ENCODE measurements at regions not wholly inside any gene's neighbourhood (a gene's known extent, or its start where the extent isn't known, plus 50 kb on each side); places are given as distances from the start of the nearest gene placed in this dataset.

DNA sequence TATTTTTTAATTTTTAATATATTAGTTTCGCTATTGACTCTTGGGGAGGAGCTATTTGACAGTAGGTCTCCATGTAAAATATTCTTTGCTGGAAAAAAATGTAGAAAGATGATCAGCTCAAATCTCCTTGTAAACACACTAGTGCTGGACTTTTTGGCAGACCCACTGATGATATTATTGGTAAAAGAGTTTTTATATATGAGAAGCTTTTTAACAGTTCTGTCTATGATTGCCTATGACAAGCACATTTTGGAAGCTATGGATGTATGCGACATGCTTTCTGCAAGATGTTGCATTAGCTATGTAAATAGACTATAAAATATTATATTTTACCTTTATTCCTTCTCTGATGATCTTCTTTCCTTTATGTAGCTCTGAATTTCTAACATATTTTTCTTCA lies 928.5 kb downstream of the DNAJB9 start:
- TF ChIP-seq, protein P1, sequence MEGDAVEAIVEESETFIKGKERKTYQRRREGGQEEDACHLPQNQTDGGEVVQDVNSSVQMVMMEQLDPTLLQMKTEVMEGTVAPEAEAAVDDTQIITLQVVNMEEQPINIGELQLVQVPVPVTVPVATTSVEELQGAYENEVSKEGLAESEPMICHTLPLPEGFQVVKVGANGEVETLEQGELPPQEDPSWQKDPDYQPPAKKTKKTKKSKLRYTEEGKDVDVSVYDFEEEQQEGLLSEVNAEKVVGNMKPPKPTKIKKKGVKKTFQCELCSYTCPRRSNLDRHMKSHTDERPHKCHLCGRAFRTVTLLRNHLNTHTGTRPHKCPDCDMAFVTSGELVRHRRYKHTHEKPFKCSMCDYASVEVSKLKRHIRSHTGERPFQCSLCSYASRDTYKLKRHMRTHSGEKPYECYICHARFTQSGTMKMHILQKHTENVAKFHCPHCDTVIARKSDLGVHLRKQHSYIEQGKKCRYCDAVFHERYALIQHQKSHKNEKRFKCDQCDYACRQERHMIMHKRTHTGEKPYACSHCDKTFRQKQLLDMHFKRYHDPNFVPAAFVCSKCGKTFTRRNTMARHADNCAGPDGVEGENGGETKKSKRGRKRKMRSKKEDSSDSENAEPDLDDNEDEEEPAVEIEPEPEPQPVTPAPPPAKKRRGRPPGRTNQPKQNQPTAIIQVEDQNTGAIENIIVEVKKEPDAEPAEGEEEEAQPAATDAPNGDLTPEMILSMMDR (conservative IDR thresholded peaks at IDR 0.05 in 1 of 2, IDR thresholded peaks at IDR 0.05 in 1 of 2; ENCODE audit: low read depth in 1 of 2, low read length in 2 of 2) = no peak
- TF ChIP-seq EZH2 (IDR thresholded peaks at IDR 0.05; ENCODE audit: low read length, missing control alignments) = no peak
- Histone ChIP-seq H3K4me1 (ENCODE audit: control insufficient read depth, extremely low read depth, insufficient read depth, low read length) (no peaks in the 10 kb centered on the region), H3K4me3 (replicated peaks in 1 of 4; ENCODE audit: control extremely low read depth in 1 of 4, insufficient read depth in 1 of 4, low read depth in 3 of 4, low read length in 4 of 4) (no peak overlapping the region), H3K4me2 (ENCODE audit: extremely low read depth, insufficient read depth, low read length) (no peak overlapping the region), H4K20me1 (ENCODE audit: control insufficient read depth, extremely low read depth, insufficient read depth, low read length) (no peaks in the 10 kb centered on the region), H3K9me3 (ENCODE audit: control insufficient read depth, insufficient read depth, low read depth, low read length) (no peaks in the 10 kb centered on the region), H3K36me3 (ENCODE audit: control insufficient read depth, insufficient read depth, low read length) (no peaks in the 10 kb centered on the region), H3K27ac (ENCODE audit: insufficient read depth, low read length) (no peak overlapping the region), H3K79me2 (ENCODE audit: control insufficient read depth, insufficient read depth, low read length) (no peaks in the 10 kb centered on the region), H3K27me3 (ENCODE audit: control insufficient read depth, insufficient read depth, low read length) (no peaks in the 10 kb centered on the region), H2AFZ (ENCODE audit: low read length) (no peak overlapping the region), H3K9ac (ENCODE audit: insufficient read depth, low read length) (no peak overlapping the region)
- no peak for DNase-seq (ENCODE audit: low read depth in 2 of 2)

DNA sequence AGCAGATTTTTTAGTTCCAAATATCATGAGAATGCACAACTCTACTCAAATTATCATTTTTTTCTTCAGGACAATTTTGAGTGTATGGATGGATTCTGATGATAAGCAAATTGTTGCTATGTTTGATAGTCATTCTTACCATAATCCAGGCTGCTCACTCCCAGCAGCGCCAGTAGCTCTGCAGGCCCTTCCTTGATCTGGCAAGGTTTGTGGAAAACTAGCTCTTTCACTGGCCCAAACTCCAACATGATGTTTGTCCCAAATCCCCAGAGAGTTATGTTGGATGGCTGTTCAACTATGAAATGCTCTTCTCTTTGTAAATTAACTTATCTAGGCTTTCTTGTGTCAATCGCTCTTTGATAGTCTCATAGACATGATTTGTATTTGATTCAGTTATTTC lies 933.7 kb downstream of the DNAJB9 start:
- no peaks in the 10 kb centered on the region for H3K79me2 ChIP-seq (ENCODE audit: control insufficient read depth, insufficient read depth, low read length)

DNA sequence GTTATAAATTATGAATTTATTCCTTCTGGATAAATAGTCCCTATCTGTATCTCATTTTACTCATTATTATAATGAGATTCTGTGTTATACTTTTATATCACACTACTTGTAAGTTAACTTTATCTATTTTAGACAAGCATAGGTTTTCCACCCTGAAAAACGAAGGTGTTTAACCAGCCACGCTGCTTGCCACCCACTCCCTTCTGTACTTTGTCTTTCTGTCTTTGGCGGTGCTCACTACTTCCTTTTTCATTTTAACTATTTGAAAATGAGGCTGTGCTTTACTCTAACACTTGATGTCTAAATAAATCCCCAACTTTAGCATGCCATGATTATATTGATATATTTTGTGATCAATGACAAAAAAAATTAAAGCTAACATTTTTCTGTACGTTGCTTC lies 952.9 kb downstream of the DNAJB9 start:
- no peak overlapping the region for H3K27ac ChIP-seq (ENCODE audit: insufficient read depth, low read length)
- H3K79me2 ChIP-seq (ENCODE audit: control insufficient read depth, insufficient read depth, low read length) = no peaks in the 10 kb centered on the region
- H3K27me3 ChIP-seq (ENCODE audit: control insufficient read depth, insufficient read depth, low read length) = no peaks in the 10 kb centered on the region
- no peak for DNase-seq (ENCODE audit: low read depth in 2 of 2)
- no peaks in the 10 kb centered on the region for H3K9me3 ChIP-seq (ENCODE audit: control insufficient read depth, insufficient read depth, low read depth, low read length)
- H3K4me2 ChIP-seq (ENCODE audit: extremely low read depth, insufficient read depth, low read length) = no peak overlapping the region
- no peaks in the 10 kb centered on the region for H3K4me1 ChIP-seq (ENCODE audit: control insufficient read depth, extremely low read depth, insufficient read depth, low read length)
- no peak overlapping the region for H2AFZ ChIP-seq (ENCODE audit: low read length)
- no peak overlapping the region for H3K4me3 ChIP-seq (replicated peaks in 1 of 4; ENCODE audit: control extremely low read depth in 1 of 4, insufficient read depth in 1 of 4, low read depth in 3 of 4, low read length in 4 of 4)
- no peak overlapping the region for H3K9ac ChIP-seq (ENCODE audit: insufficient read depth, low read length)
- TF ChIP-seq, protein P1 (conservative IDR thresholded peaks at IDR 0.05 in 1 of 2, IDR thresholded peaks at IDR 0.05 in 1 of 2; ENCODE audit: low read depth in 1 of 2, low read length in 2 of 2) = no peak
- TF ChIP-seq EZH2 (IDR thresholded peaks at IDR 0.05; ENCODE audit: low read length, missing control alignments) = no peak
- H3K36me3 ChIP-seq (ENCODE audit: control insufficient read depth, insufficient read depth, low read length) = no peaks in the 10 kb centered on the region
- H4K20me1 ChIP-seq (ENCODE audit: control insufficient read depth, extremely low read depth, insufficient read depth, low read length) = no peaks in the 10 kb centered on the region

More for the DNA sequence above, 933.7 kb downstream of the DNAJB9 start:
- H3K27me3 ChIP-seq (ENCODE audit: control insufficient read depth, insufficient read depth, low read length) = no peaks in the 10 kb centered on the region
- no peaks in the 10 kb centered on the region for H3K36me3 ChIP-seq (ENCODE audit: control insufficient read depth, insufficient read depth, low read length)
- no peak overlapping the region for H2AFZ ChIP-seq (ENCODE audit: low read length)
- H3K4me2 ChIP-seq (ENCODE audit: extremely low read depth, insufficient read depth, low read length) = no peak overlapping the region
- H3K9me3 ChIP-seq (ENCODE audit: control insufficient read depth, insufficient read depth, low read depth, low read length) = no peaks in the 10 kb centered on the region
- H4K20me1 ChIP-seq (ENCODE audit: control insufficient read depth, extremely low read depth, insufficient read depth, low read length) = no peaks in the 10 kb centered on the region
- no peak overlapping the region for H3K4me3 ChIP-seq (replicated peaks in 1 of 4; ENCODE audit: control extremely low read depth in 1 of 4, insufficient read depth in 1 of 4, low read depth in 3 of 4, low read length in 4 of 4)
- TF ChIP-seq EZH2 (IDR thresholded peaks at IDR 0.05; ENCODE audit: low read length, missing control alignments) = no peak
- TF ChIP-seq, protein P1 (conservative IDR thresholded peaks at IDR 0.05 in 1 of 2, IDR thresholded peaks at IDR 0.05 in 1 of 2; ENCODE audit: low read depth in 1 of 2, low read length in 2 of 2) = no peak
- H3K9ac ChIP-seq (ENCODE audit: insufficient read depth, low read length) = no peak overlapping the region
- no peaks in the 10 kb centered on the region for H3K4me1 ChIP-seq (ENCODE audit: control insufficient read depth, extremely low read depth, insufficient read depth, low read length)
- no peak for DNase-seq (ENCODE audit: low read depth in 2 of 2)
- no peak overlapping the region for H3K27ac ChIP-seq (ENCODE audit: insufficient read depth, low read length)

Measured in fibroblast of lung (primary cell).